ENCODE measurements at regions not wholly inside any gene's neighbourhood (a gene's known extent, or its start where the extent isn't known, plus 50 kb on each side); places are given as distances from the start of the nearest gene placed in this dataset.

GRCh38 chr7:113424185-113424817 is 305.9 kb upstream of the SMIM30 start:
- TF ChIP-seq JUNB (IDR thresholded peaks at IDR 0.05), result no peak
- TF ChIP-seq, protein P1, sequence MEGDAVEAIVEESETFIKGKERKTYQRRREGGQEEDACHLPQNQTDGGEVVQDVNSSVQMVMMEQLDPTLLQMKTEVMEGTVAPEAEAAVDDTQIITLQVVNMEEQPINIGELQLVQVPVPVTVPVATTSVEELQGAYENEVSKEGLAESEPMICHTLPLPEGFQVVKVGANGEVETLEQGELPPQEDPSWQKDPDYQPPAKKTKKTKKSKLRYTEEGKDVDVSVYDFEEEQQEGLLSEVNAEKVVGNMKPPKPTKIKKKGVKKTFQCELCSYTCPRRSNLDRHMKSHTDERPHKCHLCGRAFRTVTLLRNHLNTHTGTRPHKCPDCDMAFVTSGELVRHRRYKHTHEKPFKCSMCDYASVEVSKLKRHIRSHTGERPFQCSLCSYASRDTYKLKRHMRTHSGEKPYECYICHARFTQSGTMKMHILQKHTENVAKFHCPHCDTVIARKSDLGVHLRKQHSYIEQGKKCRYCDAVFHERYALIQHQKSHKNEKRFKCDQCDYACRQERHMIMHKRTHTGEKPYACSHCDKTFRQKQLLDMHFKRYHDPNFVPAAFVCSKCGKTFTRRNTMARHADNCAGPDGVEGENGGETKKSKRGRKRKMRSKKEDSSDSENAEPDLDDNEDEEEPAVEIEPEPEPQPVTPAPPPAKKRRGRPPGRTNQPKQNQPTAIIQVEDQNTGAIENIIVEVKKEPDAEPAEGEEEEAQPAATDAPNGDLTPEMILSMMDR (IDR thresholded peaks at IDR 0.05), result no peak
- no peak for TF ChIP-seq ZC3H11A (IDR thresholded peaks at IDR 0.05)
- TF ChIP-seq, protein P2, sequence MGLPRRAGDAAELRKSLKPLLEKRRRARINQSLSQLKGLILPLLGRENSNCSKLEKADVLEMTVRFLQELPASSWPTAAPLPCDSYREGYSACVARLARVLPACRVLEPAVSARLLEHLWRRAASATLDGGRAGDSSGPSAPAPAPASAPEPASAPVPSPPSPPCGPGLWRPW (IDR thresholded peaks at IDR 0.05), result no peak
- TF ChIP-seq HDAC2 (IDR thresholded peaks at IDR 0.05), result no peak
- TF ChIP-seq MYC (IDR thresholded peaks at IDR 0.05; ENCODE audit: borderline replicate concordance, low read length), result no peak
- TF ChIP-seq KDM1A (IDR thresholded peaks at IDR 0.05; ENCODE audit: low read depth), result no peak
- no peak for TF ChIP-seq GATA3 (IDR thresholded peaks at IDR 0.05; ENCODE audit: borderline replicate concordance)
- TF ChIP-seq POLR2A (IDR thresholded peaks at IDR 0.05; ENCODE audit: low read length), result no peak
- no peak for TF ChIP-seq HEYL (CRISPR knock-in tag; IDR thresholded peaks at IDR 0.05)

Measured in A549 (cell line).